GM10248 (cell line): ENCODE measurements at regions not wholly inside any gene's neighbourhood (a gene's known extent, or its start where the extent isn't known, plus 50 kb on each side); places are given as distances from the start of the nearest gene placed in this dataset.

Source experiments
- CTCF ChIA-PET: fragments of 300-600 bp; sonication (Branson Sonifier 250); formaldehyde crosslinking; extraction: SDS; loops from one replicate; lab custom pipeline; 2021; ENCODE audit warnings: antibody characterized with exemption; lab: Yijun Ruan, JAX
- POLR2A ChIA-PET: fragments of 350-650 bp; sonication (Branson Sonifier 250); formaldehyde crosslinking; extraction: SDS; loops from one replicate; lab custom pipeline; 2020; ENCODE audit warnings: antibody characterized with exemption; lab: Yijun Ruan, JAX
- DNase-seq: peaks from one replicate; pipeline ENCODE4 v3.0.0; 2012; ENCODE audit errors: extremely low spot score
- TF ChIP-seq, protein P1 (sequence below): IDR thresholded peaks from 2 replicates; pipeline ENCODE4 v1.5.1; 2012; ENCODE audit warnings: mild to moderate bottlenecking, low read depth; ENCODE audit errors: extremely low read depth, missing control alignments, control extremely low read depth

GRCh38 chr14:57022608-57023007 is 212.3 kb upstream of the OTX2 start:
- no peak for DNase-seq
- TF ChIP-seq, protein P1, sequence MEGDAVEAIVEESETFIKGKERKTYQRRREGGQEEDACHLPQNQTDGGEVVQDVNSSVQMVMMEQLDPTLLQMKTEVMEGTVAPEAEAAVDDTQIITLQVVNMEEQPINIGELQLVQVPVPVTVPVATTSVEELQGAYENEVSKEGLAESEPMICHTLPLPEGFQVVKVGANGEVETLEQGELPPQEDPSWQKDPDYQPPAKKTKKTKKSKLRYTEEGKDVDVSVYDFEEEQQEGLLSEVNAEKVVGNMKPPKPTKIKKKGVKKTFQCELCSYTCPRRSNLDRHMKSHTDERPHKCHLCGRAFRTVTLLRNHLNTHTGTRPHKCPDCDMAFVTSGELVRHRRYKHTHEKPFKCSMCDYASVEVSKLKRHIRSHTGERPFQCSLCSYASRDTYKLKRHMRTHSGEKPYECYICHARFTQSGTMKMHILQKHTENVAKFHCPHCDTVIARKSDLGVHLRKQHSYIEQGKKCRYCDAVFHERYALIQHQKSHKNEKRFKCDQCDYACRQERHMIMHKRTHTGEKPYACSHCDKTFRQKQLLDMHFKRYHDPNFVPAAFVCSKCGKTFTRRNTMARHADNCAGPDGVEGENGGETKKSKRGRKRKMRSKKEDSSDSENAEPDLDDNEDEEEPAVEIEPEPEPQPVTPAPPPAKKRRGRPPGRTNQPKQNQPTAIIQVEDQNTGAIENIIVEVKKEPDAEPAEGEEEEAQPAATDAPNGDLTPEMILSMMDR, result no peak
- ChIA-PET POLR2A (no interaction called here), CTCF (no interaction called here)

GRCh38 chr14:57018065-57018464 is 207.8 kb upstream of the OTX2 start:
- ChIA-PET POLR2A (no interaction called here), CTCF (interaction anchor here (1.3 kb wide), 1 partner anchor 11 kb away, joined by 3 read pairs; no protein-coding TSS in a partner anchor)
- DNase-seq, result no peak
- TF ChIP-seq, protein P1, result no peak

DNA sequence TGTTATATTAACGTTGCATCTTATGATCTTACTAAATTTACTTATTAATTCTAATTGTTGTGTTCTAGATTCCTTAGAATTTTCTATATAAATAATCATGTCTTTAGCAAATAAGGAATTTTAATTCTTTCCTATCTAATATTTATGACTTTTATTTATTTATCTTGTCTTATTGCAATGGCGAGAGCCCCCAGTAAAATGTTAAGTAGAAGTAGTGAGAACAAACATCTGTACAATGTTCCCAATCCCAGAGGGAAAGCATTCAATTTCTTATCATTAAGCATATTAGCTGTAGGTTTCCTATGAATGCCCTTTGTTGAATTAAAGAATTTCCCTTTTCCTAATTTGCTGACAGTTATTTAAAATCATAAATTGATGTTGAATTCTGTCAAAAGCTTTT is 203.7 kb upstream of the OTX2 start:
- CTCF ChIA-PET, result interaction anchor here (0.7 kb wide), 1 partner anchor 9 kb away, joined by 3 read pairs; no protein-coding TSS in a partner anchor
- TF ChIP-seq, protein P1, result no peak
- DNase-seq, result no peak
- POLR2A ChIA-PET, result no interaction called here

DNA sequence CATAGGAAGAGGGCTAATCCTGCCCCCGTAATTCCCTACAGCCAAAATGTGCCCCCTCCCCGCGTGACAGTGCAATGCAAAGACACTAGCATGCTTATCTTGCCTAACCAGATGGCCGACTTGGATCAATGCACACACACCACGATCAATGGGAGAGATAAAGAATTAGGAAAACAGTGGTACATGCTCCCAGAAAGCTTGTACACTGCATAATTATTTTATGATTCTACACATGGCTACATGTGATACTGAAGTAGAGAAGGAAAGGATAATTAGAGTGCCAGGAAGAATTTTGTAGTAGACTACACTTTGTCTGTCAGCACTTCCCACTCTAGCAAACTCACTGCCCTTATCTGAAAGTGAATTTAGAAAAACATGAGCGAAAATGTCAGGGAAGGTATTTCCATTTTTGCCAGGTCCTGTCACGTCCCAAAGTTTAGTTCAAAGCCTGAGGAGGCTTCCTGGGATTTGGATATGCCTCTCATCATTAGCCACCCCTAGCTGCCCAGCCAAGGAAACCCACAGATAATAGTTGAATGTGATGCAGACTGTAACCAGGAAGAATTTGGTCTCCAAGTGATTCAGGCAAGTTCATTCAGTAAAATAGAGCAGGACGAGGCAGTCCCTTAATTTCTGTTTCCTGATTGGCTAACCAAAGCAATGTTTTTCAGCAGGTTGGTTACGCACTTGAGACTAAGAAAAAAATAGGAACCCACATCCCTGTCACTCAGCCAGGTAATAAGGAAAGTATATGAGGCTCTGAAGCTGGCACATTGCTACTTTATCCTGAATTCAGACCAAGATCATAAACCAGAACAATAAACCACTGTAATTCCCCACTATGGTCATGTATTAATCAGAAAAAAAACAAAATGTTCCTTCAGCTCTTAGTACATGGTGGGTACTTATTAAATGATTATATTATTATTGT is 199.6 kb upstream of the OTX2 start:
- DNase-seq, result no peak
- ChIA-PET POLR2A (no interaction called here), CTCF (interaction anchor here (0.8 kb wide), 1 partner anchor 33 kb away, joined by 3 read pairs; no protein-coding TSS in a partner anchor)
- TF ChIP-seq, protein P1, result no peak

DNA sequence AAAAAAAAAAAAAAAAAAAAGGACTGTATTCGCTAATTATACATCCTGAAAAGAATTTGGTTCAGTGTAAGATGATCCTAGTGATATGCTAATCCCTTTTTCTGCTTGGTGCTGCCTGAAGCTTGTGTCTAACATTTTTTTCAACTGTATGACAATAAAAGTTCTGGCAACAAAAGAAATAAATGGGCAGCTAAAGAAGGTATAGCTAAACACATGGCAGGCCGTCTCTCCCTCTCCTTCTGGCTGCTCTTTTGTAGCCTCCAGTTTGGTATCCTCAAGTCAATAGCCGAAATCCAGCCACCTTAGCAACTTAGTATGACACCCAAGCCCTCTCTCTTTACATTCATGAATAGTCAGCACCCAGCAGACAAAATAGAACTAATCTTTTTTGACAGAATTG is 198.3 kb upstream of the OTX2 start:
- DNase-seq, result no peak
- TF ChIP-seq, protein P1, result no peak
- ChIA-PET POLR2A (no interaction called here), CTCF (interaction anchor here (1.4 kb wide), 1 partner anchor 22 kb away, joined by 3 read pairs; no protein-coding TSS in a partner anchor)

- DNase-seq, result no peak
- ChIA-PET CTCF (no interaction called here), POLR2A (no interaction called here)
- TF ChIP-seq, protein P1, result no peak
Observed at GRCh38 chr14:56998728-56999127, 188.4 kb upstream of the OTX2 start.
